Activated naive CD4-positive, alpha-beta T cell treated with anti-CD3 and anti-CD28 coated beads for 36 hours (primary cell): ENCODE measurements at regions not wholly inside any gene's neighbourhood (a gene's known extent, or its start where the extent isn't known, plus 50 kb on each side); places are given as distances from the start of the nearest gene placed in this dataset.
"Not testable (repeated sequence)": the region's sequence is repeated elsewhere in the genome, so short reads cannot be mapped to it uniquely, and the experiment has no call there.

Source experiments
- CTCF ChIA-PET: fragments of 350-600 bp; sonication (Branson Sonifier 250); formaldehyde crosslinking; loops from one replicate; lab custom pipeline; 2021; ENCODE audit warnings: antibody characterized with exemption; lab: Charles Lee
- DNase-seq: peaks from one replicate; pipeline ENCODE4 v3.0.0-alpha.2; 2020
- H3K27ac Mint-ChIP-seq: one replicate; pipeline ENCODE4 v1.8.0; 2021; ENCODE audit warnings: mild to moderate bottlenecking, mixed read lengths
- H3K27me3 Mint-ChIP-seq: one replicate; pipeline ENCODE4 v1.8.0; 2021; ENCODE audit warnings: low read depth, mixed read lengths
- H3K36me3 Mint-ChIP-seq: one replicate; pipeline ENCODE4 v1.8.0; 2021; ENCODE audit warnings: low read depth, mixed read lengths
- H3K4me1 Mint-ChIP-seq: one replicate; pipeline ENCODE4 v1.8.0; 2021; ENCODE audit warnings: low read depth, mixed read lengths
- H3K4me3 Mint-ChIP-seq: one replicate; pipeline ENCODE4 v1.8.0; 2021; ENCODE audit warnings: mild to moderate bottlenecking, moderate library complexity, mixed read lengths
- H3K9me3 Mint-ChIP-seq: one replicate; pipeline ENCODE4 v1.8.0; 2021; ENCODE audit warnings: mixed read lengths
- intact Hi-C: fragments of 100-400 bp; cut with micrococcal nuclease; formaldehyde crosslinking; loops from one replicate; pipeline ENCODE4 v1.15.1; 2023

DNA sequence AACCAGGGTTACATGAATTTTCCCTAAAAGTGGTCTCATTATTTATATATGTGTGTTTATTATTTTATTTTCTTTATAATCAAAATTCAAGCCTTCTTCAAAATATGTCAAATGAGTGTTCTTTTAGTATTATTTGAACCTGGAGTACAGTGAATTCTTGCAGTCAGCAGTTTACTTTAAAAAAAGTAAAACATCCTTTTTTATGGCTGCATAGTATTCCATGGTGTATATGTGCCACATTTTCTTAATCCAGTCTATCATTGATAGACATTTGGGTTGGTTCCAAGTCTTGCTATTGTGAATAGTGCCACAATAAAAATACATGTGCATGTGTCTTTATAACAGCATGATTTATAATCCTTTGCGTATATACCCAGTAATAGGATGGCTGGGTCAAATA is 920.9 kb downstream of the DNAJB9 start:
- DNase-seq, H3K27me3 Mint-ChIP-seq, intact Hi-C loops, CTCF ChIA-PET, H3K9me3 Mint-ChIP-seq, H3K27ac Mint-ChIP-seq, H3K4me1 Mint-ChIP-seq, H3K36me3 Mint-ChIP-seq, H3K4me3 Mint-ChIP-seq: not testable (repeated sequence)

DNA sequence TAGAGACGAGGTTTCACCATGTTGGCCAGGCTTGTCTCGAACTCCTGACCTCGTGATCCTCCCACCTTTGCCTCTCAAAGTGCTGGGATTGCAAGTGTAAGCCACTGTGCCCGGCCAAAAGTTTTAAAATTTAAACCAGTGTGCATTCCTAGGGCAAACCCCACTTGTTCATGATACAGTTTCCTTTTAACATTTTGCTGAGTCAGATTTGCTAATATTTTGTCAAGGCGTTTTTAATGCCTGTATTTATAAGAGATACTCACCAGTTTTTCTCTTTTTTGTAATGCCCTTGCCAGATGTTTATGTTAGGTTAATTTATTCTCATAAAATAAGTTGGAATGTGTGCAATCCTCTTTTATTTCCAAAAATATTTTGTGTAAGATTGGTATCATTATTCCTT is 927.4 kb downstream of the DNAJB9 start:
- intact Hi-C loops, result no loop called here
- Mint-ChIP-seq H3K4me1 (no peaks in the 10 kb centered on the region), H3K27me3 (no peaks in the 10 kb centered on the region), H3K36me3 (no peaks in the 10 kb centered on the region), H3K27ac (no peak overlapping the region), H3K4me3 (no peak overlapping the region), H3K9me3 (peaks cover 4% of the 10 kb centered on the region)
- CTCF ChIA-PET, result no interaction called here
- DNase-seq, result no peak

DNA sequence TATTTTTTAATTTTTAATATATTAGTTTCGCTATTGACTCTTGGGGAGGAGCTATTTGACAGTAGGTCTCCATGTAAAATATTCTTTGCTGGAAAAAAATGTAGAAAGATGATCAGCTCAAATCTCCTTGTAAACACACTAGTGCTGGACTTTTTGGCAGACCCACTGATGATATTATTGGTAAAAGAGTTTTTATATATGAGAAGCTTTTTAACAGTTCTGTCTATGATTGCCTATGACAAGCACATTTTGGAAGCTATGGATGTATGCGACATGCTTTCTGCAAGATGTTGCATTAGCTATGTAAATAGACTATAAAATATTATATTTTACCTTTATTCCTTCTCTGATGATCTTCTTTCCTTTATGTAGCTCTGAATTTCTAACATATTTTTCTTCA is 928.5 kb downstream of the DNAJB9 start:
- no peak overlapping the region for H3K4me3 Mint-ChIP-seq
- peaks cover 4% of the 10 kb centered on the region for H3K9me3 Mint-ChIP-seq
- DNase-seq, result no peak
- H3K27ac Mint-ChIP-seq, result no peak overlapping the region
- no peaks in the 10 kb centered on the region for H3K27me3 Mint-ChIP-seq
- intact Hi-C loops, result no loop called here
- H3K36me3 Mint-ChIP-seq, result no peaks in the 10 kb centered on the region
- no peaks in the 10 kb centered on the region for H3K4me1 Mint-ChIP-seq
- CTCF ChIA-PET, result no interaction called here

DNA sequence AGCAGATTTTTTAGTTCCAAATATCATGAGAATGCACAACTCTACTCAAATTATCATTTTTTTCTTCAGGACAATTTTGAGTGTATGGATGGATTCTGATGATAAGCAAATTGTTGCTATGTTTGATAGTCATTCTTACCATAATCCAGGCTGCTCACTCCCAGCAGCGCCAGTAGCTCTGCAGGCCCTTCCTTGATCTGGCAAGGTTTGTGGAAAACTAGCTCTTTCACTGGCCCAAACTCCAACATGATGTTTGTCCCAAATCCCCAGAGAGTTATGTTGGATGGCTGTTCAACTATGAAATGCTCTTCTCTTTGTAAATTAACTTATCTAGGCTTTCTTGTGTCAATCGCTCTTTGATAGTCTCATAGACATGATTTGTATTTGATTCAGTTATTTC is 933.7 kb downstream of the DNAJB9 start:
- Mint-ChIP-seq H3K9me3 (no peaks in the 10 kb centered on the region), H3K4me3 (no peak overlapping the region), H3K27ac (no peak overlapping the region), H3K36me3 (no peaks in the 10 kb centered on the region), H3K4me1 (no peaks in the 10 kb centered on the region), H3K27me3 (no peaks in the 10 kb centered on the region)
- CTCF ChIA-PET, result no interaction called here
- DNase-seq, result no peak
- intact Hi-C loops, result no loop called here

DNA sequence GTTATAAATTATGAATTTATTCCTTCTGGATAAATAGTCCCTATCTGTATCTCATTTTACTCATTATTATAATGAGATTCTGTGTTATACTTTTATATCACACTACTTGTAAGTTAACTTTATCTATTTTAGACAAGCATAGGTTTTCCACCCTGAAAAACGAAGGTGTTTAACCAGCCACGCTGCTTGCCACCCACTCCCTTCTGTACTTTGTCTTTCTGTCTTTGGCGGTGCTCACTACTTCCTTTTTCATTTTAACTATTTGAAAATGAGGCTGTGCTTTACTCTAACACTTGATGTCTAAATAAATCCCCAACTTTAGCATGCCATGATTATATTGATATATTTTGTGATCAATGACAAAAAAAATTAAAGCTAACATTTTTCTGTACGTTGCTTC is 952.9 kb downstream of the DNAJB9 start:
- intact Hi-C loops, result no loop called here
- no peak for DNase-seq
- CTCF ChIA-PET, result no interaction called here
- Mint-ChIP-seq H3K9me3 (no peaks in the 10 kb centered on the region), H3K4me3 (no peak overlapping the region), H3K27ac (no peak overlapping the region), H3K27me3 (no peaks in the 10 kb centered on the region), H3K4me1 (no peaks in the 10 kb centered on the region), H3K36me3 (no peaks in the 10 kb centered on the region)

DNA sequence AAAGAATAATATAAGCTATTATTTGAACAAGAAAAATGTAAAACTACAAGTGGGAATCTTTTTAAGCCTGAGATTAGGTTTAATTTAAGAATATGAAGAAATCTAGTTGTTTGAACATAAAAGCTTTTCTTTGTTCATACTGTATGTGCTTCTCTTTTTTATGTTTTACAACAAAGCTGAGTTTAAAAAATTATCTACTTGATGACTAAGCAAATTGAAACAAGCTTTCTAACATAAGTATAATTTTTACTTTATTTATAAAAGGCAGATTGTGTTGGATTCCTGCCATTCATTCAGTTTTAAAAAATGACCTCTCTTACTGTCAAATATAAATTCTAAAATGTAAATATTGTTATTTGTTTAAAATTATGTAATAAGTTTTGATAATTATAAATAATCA is 958.2 kb downstream of the DNAJB9 start:
- no peaks in the 10 kb centered on the region for H3K9me3 Mint-ChIP-seq

DNA sequence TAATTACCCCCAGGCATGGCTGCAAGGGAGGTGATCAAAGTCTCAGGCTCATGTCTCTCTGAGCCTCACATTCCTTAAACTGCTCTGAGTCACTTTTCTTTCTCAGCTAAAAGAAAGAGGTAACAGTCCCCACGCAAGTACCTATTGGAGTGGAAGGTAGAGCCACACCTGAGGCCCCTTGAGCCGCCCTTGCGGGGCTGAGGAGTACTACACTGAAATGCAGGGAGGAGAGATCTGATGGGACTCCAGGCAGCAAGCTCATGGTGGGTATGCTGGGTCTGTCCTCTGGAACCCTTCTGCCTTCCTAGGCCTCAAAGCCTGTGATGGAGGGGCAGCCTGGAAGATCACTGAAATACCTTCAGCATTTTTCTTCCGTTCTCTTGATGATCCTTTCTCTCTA is 960.0 kb downstream of the DNAJB9 start:
- CTCF ChIA-PET, result no interaction called here
- H3K9me3 Mint-ChIP-seq, result peaks cover 3% of the 10 kb centered on the region
- H3K27me3 Mint-ChIP-seq, result no peaks in the 10 kb centered on the region
- intact Hi-C loops, result no loop called here
- H3K4me3 Mint-ChIP-seq, result no peak overlapping the region
- H3K4me1 Mint-ChIP-seq, result no peaks in the 10 kb centered on the region
- H3K36me3 Mint-ChIP-seq, result no peaks in the 10 kb centered on the region
- DNase-seq, result no peak
- H3K27ac Mint-ChIP-seq, result no peak overlapping the region

More for the DNA sequence above, 958.2 kb downstream of the DNAJB9 start:
- no peak for DNase-seq
- no peaks in the 10 kb centered on the region for H3K4me1 Mint-ChIP-seq
- no peak overlapping the region for H3K27ac Mint-ChIP-seq
- CTCF ChIA-PET, result no interaction called here
- no peaks in the 10 kb centered on the region for H3K27me3 Mint-ChIP-seq
- H3K4me3 Mint-ChIP-seq, result no peak overlapping the region
- H3K36me3 Mint-ChIP-seq, result no peaks in the 10 kb centered on the region
- intact Hi-C loops, result no loop called here

DNA sequence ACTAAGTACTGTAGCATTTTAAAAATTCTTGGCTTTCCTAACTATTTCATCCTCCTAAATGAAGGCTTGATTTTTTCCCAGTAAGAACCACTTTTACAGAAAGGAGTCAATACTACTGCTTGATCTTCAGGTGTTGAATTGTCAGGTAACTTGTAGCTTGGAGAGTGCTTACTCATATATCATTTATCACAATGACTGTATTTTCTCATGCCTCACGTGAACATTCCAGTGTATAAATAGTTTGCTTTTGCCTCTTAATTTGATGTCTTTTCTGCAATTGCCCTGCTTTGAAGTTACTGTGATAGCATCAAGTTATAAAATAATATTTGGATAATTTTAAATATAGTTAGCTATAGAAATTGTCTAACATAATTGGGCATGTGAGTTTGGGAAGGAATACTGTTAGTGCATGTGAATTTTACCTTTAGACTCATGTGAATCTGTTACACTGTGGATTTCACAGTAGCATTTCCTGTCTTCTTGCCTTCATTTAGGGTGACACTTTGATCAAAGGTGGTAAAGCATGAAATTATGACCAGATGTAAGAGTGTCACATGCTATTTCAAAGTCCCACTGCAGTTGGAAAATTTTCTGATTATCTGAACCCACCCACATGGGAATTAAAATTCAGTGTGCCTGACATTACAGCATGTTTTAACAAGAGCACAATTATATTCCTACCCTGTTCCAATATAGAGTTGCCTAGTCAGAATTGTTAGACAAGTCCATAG is 962.8 kb downstream of the DNAJB9 start:
- no peaks in the 10 kb centered on the region for H3K4me1 Mint-ChIP-seq
- H3K9me3 Mint-ChIP-seq, result peaks cover 3% of the 10 kb centered on the region
- no peaks in the 10 kb centered on the region for H3K27me3 Mint-ChIP-seq
- intact Hi-C loops, result no loop called here
- no peak overlapping the region for H3K4me3 Mint-ChIP-seq
- no peak for DNase-seq
- CTCF ChIA-PET, result interaction anchor here (0.7 kb wide), 1 partner anchor 52 kb away, joined by 3 read pairs; no protein-coding TSS in a partner anchor
- H3K36me3 Mint-ChIP-seq, result no peaks in the 10 kb centered on the region
- H3K27ac Mint-ChIP-seq, result no peak overlapping the region

DNA sequence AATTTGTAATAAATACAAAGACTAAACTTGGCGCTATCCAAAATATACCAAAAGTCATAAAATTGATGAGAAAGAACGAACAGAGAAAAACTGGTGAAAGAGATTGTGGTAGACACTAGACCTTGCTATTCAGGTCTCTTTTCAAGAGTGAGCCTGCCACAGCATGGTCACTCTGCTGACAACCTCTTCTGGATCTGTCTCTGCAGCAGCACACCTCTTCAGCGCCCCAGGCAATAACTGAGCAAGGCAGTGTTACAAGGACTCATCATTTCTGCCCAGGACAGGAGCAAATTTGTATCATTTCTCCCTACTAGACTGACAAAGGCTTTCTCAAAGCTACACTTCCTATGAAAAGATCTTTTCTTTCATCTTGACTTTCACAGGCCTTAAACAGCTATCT is 976.0 kb downstream of the DNAJB9 start:
- peaks cover 3% of the 10 kb centered on the region for H3K9me3 Mint-ChIP-seq
- H3K36me3 Mint-ChIP-seq, result no peaks in the 10 kb centered on the region
- CTCF ChIA-PET, result interaction anchor here (0.6 kb wide), 1 partner anchor 8 kb away, joined by 3 read pairs; no protein-coding TSS in a partner anchor
- H3K27ac Mint-ChIP-seq, result no peak overlapping the region
- intact Hi-C loops, result no loop called here
- no peaks in the 10 kb centered on the region for H3K27me3 Mint-ChIP-seq
- H3K4me3 Mint-ChIP-seq, result no peak overlapping the region
- no peak for DNase-seq
- no peaks in the 10 kb centered on the region for H3K4me1 Mint-ChIP-seq

DNA sequence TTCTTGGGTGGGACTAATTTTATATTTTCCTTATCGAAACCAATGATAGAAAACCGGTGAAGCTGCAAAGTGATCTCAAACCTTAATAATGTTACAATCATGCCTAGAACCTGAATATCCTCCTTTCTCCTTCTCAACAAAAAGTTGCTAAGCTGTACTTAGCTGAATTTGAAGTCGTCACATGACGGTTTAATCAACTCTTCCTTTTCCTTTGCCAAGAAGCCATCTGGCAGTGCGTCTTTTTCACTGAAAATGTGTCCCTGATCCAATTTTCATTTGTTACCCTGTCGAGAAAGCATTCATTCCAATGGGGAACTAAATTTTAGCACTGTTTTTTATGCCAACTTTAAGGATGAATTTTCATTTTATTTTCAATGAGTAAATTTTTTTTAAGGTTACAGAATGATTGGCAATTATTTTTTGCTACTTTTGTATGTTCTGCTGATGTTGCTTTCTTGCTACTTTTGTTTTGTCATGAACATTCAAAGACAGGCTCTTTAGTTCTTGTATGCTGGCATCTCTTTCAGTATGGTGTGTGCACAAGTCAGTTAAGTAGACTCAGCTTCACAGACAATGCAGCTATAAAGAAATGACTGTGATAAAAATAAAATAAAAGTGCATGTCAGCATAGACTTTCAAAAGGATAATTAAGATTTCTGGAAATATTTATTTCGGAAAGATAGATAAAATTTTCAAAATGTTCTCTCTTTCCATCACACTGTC is 980.0 kb downstream of the DNAJB9 start:
- no peaks in the 10 kb centered on the region for H3K4me1 Mint-ChIP-seq
- intact Hi-C loops, result no loop called here
- CTCF ChIA-PET, result no interaction called here
- no peak overlapping the region for H3K4me3 Mint-ChIP-seq
- no peak for DNase-seq
- no peak overlapping the region for H3K27ac Mint-ChIP-seq
- H3K9me3 Mint-ChIP-seq, result peaks cover 6% of the 10 kb centered on the region
- no peaks in the 10 kb centered on the region for H3K36me3 Mint-ChIP-seq
- H3K27me3 Mint-ChIP-seq, result no peaks in the 10 kb centered on the region

DNA sequence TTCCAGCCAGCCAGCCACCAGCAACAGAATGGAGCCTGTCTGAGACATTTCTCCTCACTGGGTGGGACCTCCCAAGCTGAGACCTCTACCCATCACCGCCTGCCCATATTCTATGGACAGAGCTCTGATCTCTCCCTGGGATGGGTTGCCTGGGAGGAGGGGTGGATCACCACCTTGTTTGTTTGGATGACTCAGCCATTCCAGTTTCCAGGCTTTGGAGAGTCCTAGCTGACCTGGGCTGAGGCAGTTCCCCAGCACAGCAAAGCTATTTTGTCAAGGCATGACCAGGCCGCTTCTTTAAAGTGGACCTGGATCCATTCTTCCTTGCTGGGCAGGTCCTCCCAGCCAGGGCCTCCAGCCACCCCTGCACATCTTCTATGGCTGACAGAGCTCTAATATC is 982.3 kb downstream of the DNAJB9 start:
- intact Hi-C loops, result no loop called here
- DNase-seq, result no peak
- CTCF ChIA-PET, result no interaction called here
- Mint-ChIP-seq H3K27ac (no peak overlapping the region), H3K4me3 (no peak overlapping the region), H3K27me3 (no peaks in the 10 kb centered on the region), H3K36me3 (no peaks in the 10 kb centered on the region), H3K9me3 (peaks cover 11% of the 10 kb centered on the region), H3K4me1 (no peaks in the 10 kb centered on the region)

DNA sequence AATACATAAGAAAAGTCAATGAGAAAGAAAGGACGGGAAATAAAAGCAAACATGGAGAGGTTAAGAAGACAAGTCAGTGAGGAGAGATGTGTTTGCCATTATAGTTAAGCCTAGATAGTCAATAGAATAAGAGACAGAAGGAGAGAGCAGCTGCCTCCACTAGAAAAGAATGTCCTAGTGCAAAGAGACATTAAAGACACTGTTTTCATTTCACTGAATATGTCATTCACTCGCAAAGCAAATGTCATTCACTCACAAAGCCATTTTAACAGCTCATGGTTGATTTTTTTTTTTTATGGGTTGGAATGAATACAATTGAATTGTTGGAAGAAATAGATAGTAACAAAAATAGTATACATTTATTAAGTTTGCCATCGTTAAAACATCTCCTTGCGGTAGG is 1007.6 kb downstream of the DNAJB9 start:
- intact Hi-C loops, result no loop called here
- Mint-ChIP-seq H3K4me3 (no peak overlapping the region), H3K36me3 (no peaks in the 10 kb centered on the region), H3K9me3 (no peaks in the 10 kb centered on the region), H3K27me3 (no peaks in the 10 kb centered on the region), H3K4me1 (no peaks in the 10 kb centered on the region), H3K27ac (no peak overlapping the region)
- CTCF ChIA-PET, result no interaction called here
- DNase-seq, result no peak

DNA sequence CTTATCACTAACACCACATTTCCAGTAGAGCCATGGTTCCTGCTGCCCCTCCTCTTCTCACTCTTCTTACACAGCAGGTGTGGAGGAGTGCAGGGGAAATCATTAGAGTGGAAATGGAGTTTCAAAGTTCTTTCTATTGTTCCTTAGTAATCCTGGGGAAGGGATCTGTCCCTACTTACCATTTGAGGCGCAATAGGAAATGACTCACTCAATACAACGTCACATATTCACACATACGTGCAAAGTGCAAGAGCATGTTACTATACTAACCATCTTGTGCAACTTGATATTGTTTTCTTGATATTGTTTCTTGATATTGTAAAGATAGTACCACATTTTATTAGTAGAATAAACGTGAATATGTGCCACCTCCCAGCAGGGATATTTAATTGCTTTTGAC is 1010.2 kb downstream of the DNAJB9 start:
- Mint-ChIP-seq H3K36me3 (no peaks in the 10 kb centered on the region), H3K4me1 (no peaks in the 10 kb centered on the region), H3K27me3 (no peaks in the 10 kb centered on the region), H3K4me3 (no peak overlapping the region), H3K27ac (no peak overlapping the region), H3K9me3 (peaks cover 6% of the 10 kb centered on the region)
- intact Hi-C loops, result no loop called here
- CTCF ChIA-PET, result no interaction called here
- DNase-seq, result no peak
